ENCODE measurements at regions not wholly inside any gene's neighbourhood (a gene's known extent, or its start where the extent isn't known, plus 50 kb on each side); places are given as distances from the start of the nearest gene placed in this dataset.

- FAIRE-seq, result no peak
- dilution Hi-C loops (cut with MboI; ENCODE audit: extremely low pct_ligation_motif_present, low sequenced_read_pairs), result no loop called here
- no TSS peak for BruUV-seq (replicated peaks)
Measured at GRCh38 chr2:185665251-185665814, 73.3 kb upstream of the FSIP2 start.

More at GRCh38 chr2:185665251-185665814, 73.3 kb upstream of the FSIP2 start:
- no peak overlapping the region for H3K4me3 ChIP-seq (replicated peaks in 1 of 3; ENCODE audit: insufficient read depth in 1 of 3, low read depth in 1 of 3, low read length in 3 of 3)
- no peaks in the 10 kb centered on the region for H3K9me1 ChIP-seq (replicated peaks; ENCODE audit: control insufficient read depth, extremely low read depth, insufficient read depth, low read length)
- intact Hi-C loops (cut with micrococcal nuclease), result no loop called here
- H3K4me2 ChIP-seq (ENCODE audit: insufficient read depth, low read length), result no peak overlapping the region
- H3K9me3 ChIP-seq (replicated peaks; ENCODE audit: control insufficient read depth, insufficient read depth, low read length), result no peaks in the 10 kb centered on the region
- no peaks in the 10 kb centered on the region for H3K79me2 ChIP-seq (ENCODE audit: control insufficient read depth, insufficient read depth, low read length)
- no peaks in the 10 kb centered on the region for H4K20me1 ChIP-seq (replicated peaks; ENCODE audit: control insufficient read depth, extremely low read depth, insufficient read depth, low read length)
- TF ChIP-seq MAX (IDR thresholded peaks at IDR 0.05; ENCODE audit: insufficient read depth, insufficient read length) (no peak), GATA2 (IDR thresholded peaks at IDR 0.05; ENCODE audit: insufficient read depth, insufficient read length, low read depth, low read length) (no peak), POLR2A (IDR thresholded peaks at IDR 0.05; ENCODE audit: low read depth, low read length) (no peak), JUN (IDR thresholded peaks at IDR 0.05; ENCODE audit: borderline replicate concordance, insufficient read depth, insufficient read length, low read depth) (no peak), CTCF (IDR thresholded peaks at IDR 0.05; ENCODE audit: extremely low read depth in 1 of 2, insufficient read depth in 1 of 2, low read depth in 1 of 2, low read length in 2 of 2) (no peak), MYC (IDR thresholded peaks at IDR 0.05; ENCODE audit: low read depth, low read length) (no peak), FOS (IDR thresholded peaks at IDR 0.05; ENCODE audit: borderline replicate concordance, insufficient read depth, low read length) (no peak), POLR2AphosphoS5 (IDR thresholded peaks at IDR 0.05; ENCODE audit: insufficient read depth, low read depth, low read length) (no peak), EZH2 (IDR thresholded peaks at IDR 0.05; ENCODE audit: borderline replicate concordance, low read depth, low read length, severe bottlenecking) (no peak)
- no peak overlapping the region for H3K27ac ChIP-seq (ENCODE audit: insufficient read depth, low read depth, low read length)
- H3K9ac ChIP-seq (replicated peaks; ENCODE audit: extremely low read depth, insufficient read depth, low read length), result no peak overlapping the region
- H3K27me3 ChIP-seq (ENCODE audit: control insufficient read depth in 2 of 2, insufficient read depth in 2 of 2, low read length in 2 of 2), result no peaks in the 10 kb centered on the region
- ChIA-PET POLR2A (no interaction called here), CTCF (no interaction called here)
- no peaks in the 10 kb centered on the region for H3K36me3 ChIP-seq (ENCODE audit: control insufficient read depth in 2 of 2, extremely low read depth in 1 of 2, insufficient read depth in 2 of 2, low read length in 2 of 2)
- DNase-seq (ENCODE audit: low read depth, low spot score), result no peak
- H3K4me1 ChIP-seq (ENCODE audit: control insufficient read depth, extremely low read depth, insufficient read depth, low read length), result no peaks in the 10 kb centered on the region
- H2AFZ ChIP-seq (ENCODE audit: low read depth, low read length), result no peak overlapping the region

Data from endothelial cell of umbilical vein (primary cell).